Hippocampal formation (tissue), 2 donors: ENCODE measurements at regions not wholly inside any gene's neighbourhood (a gene's known extent, or its start where the extent isn't known, plus 50 kb on each side); places are given as distances from the start of the nearest gene placed in this dataset.
A peak's percentile ranks its signal among the peaks of the same experiment; 100 is the strongest.

ENCODE experiments used
- DNase-seq, 2 donors: peaks; one replicate each; lab custom pipeline; 2025; lab: John Stamatoyannopoulos, UW

- no peak for DNase-seq
These were observed 58.2 kb downstream of the MEX3B start for GRCh38 chr15:81987628-81988027.

DNA sequence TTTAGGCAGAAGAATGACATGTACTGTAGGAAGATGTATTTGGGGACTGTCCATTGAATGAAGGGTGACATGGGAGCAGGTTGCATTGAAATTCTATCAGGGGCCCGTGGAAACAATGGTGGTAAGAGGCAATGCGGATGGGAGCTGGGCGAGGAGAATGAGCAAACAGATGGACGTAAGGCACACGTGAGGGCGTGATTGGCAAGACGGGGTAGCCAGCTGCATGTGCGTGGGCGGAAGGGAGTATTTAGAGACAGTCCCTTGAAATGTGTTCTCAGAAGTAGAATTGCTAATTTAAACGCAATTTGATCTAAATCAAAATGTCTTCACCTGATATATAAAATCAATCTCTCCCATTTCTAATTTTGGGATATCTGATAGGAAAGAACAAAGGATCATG lies 62.3 kb downstream of the MEX3B start:
- no peak for DNase-seq

DNA sequence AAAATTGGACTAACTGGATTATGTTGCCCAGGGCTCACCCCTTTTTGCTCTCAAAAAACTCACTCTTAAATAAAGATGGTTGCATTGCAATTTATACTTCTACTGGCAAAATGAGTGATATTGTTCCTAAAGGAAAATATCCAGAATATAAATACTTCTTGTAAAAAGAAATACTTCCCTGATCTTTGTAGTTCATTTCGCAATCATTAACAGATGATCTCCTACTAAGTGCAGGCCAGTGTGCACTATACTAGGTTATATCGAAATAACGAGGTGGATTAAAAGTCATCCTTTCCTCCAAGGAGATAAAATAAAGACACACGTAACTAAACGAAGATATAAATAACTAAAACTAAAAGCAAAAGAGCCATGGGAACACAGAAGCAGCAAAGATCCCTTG lies 63.0 kb downstream of the MEX3B start:
- DNase-seq: no peak

- DNase-seq: peak in 1 of 2 donors; percentile 11
These were observed 63.9 kb downstream of the MEX3B start for GRCh38 chr15:81981908-81982307.

DNA sequence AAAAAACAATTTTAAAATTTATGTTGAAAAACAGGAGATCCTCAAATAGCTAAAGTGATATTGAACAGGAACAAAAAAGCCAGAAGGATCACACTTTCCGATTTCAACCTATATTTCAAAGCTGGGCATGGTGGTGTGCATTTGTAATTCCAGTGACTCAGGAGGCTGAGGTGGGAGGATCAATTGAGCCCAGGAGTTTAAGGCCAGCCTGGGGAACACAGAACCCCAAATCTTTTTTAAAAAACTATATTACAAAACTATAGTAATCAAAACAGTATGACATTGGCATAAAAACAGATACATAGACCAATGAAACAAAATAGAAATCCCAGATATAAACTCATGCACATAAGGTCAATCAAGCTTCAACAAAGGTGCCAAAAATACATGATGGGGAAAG lies 68.4 kb downstream of the MEX3B start:
- no peak for DNase-seq

DNA sequence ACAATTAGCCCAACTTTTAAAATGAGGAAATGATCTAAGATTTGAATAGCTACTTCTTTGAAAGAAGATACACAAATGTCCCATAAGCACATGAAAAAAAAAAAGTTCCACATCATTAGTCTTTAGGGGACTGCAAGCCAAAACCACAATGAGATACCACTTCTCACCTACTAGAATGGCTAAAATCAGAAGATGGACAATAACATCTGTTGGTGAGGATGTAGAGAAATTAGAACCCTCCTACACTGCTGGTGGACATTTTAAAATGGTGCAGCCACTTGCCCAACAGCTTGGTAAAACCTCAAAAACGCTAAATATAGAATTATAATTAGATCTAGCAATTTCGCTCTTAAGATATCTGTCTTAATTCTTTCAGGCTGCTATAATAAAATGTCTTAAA lies 77.1 kb downstream of the MEX3B start:
- no peak for DNase-seq

- no peak for DNase-seq
These were observed 79.2 kb downstream of the MEX3B start for GRCh38 chr15:81966631-81967030.

- DNase-seq: no peak
These were observed 83.3 kb downstream of the MEX3B start for GRCh38 chr15:81962482-81962881.

DNA sequence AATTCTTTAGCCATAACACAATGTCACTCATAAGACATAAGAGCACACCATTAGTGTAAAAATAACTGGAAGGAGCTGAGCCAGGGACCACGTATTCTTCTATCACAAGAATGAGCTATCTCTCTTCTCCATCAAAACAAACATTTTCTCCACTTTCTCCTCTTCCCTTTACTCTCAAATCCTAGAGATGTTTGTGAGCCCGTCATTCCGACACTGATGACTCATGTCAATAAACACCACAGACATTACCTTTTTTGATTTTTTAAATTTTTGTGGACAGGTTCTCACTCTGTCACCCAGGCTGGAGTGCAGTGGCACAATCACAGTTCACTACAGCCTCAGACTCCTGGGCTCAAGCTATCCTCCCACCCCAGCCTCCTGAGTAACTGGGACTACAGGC lies 86.6 kb downstream of the MEX3B start:
- no peak for DNase-seq

GRCh38 chr15:81957698-81958097 lies 88.1 kb downstream of the MEX3B start:
- no peak for DNase-seq

DNA sequence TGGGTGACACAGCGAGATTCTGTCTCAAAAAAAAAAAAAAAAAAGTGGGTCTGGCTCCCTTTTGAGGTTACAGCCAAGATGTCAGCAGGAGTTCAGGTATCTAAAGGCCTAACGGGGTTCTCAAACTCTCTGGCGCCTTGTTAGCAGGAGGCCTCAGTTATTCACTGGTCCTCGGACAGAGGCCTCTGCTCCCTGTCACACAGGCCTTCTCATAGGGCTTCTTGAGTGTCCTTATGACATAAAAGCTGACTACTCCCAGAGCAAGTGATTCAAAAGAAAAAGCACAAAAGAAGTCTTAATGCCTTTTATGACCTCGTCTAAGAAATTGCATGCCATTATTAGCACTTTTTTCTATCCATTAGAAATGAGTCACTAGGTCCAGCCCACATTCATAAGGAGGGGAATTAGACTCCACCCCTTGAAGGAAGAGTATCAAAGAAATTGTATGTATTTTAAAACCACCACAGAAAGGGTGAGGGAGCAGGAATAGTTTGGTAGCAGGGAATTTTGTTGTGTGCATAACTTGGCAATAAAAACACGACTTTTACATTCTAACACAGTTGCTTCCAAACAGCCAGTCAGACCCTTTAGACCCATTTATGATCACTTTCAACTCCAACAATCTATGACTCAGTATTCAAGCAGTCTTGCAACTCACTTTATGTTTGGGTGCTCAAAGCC lies 90.3 kb downstream of the MEX3B start:
- DNase-seq: no peak

DNA sequence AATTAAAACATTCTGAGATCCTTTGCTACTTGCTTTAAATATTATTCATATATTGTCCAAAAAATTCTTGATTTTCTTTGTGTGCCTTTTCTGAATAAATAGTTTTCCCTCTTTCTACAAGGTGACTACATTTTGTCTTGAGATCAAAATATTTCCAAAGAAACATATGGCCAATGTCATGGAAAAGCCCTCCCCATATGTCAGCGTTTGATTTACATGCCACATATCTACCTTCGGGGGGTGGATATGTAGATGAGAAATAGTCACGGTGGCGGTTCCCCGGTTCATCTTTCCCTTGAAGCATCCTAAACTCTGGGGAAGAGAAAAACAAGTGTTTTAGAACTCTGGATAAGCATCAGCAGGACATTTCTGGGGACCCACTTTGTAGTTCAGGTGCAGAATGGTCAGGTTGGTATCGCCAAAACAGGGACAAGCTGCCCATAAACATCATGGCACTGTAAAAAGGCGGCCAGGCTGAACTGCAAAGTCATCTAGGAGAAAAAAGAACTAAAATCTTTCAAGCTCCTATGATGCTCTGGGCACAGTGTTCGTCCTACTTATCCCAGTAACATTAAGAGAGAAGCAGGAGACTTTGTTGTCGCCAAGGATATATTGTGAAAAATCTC lies 91.5 kb downstream of the MEX3B start:
- no peak for DNase-seq

GRCh38 chr15:81950841-81951414 lies 94.9 kb downstream of the MEX3B start:
- no peak for DNase-seq

DNA sequence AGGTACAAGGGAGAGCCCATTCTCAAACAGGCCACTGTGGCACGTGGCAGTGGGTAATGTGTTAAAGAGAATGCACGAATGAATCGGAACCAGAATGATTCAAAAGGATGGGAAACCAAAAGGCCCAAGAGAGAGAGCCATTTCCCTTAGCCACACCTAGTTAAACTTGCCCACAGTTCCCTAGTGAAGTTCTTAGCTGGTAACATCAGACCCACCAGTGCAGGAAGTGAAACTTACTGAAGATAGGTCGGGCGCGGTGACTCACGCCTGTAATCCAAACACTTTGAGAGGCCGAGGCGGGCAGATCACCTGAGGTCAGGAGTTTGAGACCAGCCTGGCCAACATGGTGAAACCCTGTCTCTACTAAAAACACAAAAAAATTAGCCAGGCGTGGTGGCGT lies 97.1 kb downstream of the MEX3B start:
- no peak for DNase-seq

- no peak for DNase-seq
These were observed 97.6 kb downstream of the MEX3B start for GRCh38 chr15:81948222-81948621.

DNA sequence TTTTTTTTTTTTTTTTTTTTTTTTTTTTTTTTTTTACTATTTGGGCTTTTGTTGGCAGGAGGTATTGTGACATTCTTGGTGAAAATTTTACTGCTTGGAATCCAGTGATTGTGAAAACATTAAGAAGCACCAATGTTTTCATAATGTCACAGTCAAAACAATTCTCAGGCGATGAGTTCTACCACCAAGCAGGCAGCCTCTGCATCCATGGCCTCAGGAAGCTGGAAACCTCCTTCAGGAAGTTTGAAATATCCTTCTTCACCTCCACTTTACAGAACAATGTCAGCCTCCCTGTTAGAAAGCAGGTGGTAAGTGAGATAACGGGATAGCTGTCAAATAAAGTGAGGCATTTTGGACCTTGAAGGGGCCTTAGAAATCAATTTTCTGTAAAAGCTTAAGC lies 98.3 kb downstream of the MEX3B start:
- no peak for DNase-seq

DNA sequence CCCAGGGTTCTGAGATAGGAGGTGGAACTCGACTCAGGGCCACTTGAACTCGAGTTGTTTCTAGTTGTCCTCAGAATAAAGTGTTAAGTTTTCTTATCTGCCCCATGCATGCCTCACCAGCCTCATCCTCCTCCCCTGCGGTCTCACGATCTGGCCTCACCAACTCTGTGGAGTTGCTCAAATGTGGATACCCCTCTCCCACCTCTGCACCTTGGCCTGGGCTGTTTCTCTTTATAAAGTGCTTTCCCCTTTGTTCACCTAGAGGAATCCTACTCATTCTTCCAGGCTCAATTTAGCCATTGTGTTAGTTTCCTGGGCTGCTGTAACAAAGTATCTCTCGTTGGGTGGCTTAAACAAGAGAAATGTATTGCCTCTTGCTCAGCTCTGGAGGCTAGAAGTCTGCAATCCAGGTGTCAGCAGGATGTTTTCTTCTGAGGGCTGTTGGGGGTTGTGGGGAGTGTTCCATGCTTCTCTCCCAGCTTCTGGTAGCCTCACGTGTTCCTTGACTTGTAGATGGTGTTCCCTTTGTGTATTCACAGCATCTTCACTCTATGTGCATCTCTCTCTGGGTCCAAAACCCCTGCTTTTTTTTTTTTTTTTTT lies 100.7 kb downstream of the MEX3B start:
- no peak for DNase-seq

- no peak for DNase-seq
These were observed 103.1 kb downstream of the MEX3B start for GRCh38 chr15:81942655-81943195.

- no peak for DNase-seq
These were observed 103.7 kb downstream of the MEX3B start for GRCh38 chr15:81942157-81942556.

DNA sequence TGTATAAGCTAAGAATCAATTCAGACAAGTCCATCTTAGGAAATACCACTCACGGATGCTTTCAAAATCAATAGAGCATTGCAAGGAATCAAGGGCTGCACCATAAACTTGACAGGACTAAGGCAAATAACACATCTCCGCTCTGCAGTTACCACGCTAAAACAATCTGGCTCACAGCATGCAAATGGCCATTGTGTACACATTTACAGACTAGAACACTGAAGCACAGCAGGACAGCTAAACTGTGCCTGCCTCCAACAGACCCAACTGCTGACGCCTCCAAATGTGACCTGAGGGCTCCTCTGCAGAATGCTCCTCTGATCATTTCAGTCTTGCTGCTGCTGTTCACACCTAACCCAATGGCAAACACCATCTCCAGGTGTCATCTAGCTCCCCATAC lies 104.3 kb downstream of the MEX3B start:
- DNase-seq: no peak

DNA sequence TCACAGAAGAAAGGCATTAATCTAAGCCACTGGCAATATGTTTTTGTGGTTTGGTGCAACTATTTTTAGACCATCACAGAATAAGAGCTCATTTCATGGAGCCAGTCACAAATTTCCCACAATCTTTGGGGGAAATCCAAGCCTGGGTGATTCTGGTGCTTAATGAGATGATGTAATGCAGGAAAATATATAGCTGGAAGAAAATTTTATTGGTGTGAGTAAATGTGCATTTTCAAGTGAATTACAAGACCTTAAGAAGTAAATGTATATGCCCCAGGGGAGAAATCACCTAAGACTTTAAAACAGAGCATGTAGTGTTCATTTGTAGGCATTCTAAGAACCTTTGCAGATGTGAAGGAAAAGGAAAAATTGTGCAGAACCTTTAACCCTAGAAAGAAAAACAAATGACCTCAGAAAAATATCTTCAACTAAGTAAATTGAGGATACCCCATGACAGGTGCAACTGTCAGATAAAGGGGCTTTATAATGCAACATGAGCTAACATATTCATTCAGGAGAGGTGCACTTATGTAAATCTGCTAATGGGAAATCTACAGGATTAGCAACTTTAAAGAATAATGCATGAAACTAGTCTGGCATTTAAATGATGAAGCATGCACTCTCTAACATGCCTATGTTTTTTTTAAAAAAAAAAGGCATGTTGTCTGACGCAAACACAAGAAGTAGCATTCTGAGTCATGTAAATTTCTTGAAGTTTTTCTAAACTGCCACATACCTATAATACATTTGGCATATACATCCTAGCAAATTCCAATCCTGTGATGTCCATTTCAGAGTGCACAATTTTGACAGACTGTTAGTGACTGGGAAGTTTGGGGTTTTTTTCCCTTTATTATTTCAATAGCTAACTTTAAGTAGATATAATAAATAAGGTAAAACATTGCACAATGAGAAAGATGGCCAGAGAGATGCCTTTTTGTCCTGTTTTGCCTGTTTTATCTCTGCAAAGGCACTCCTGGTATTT lies 105.1 kb downstream of the MEX3B start:
- no peak for DNase-seq
